Mucosa of rectum (tissue), 2 donors: ENCODE measurements at regions not wholly inside any gene's neighbourhood (a gene's known extent, or its start where the extent isn't known, plus 50 kb on each side); places are given as distances from the start of the nearest gene placed in this dataset.

Experiments
- H3K27ac ChIP-seq, 2 donors: one replicate each; pipeline ENCODE4 v1.7.0; 2013; ENCODE audit warnings: inconsistent platforms in 2 of 2, low read depth in 2 of 2, low read length in 2 of 2
- H3K27me3 ChIP-seq, 2 donors: one replicate each; pipeline ENCODE4 v1.7.0; 2013; ENCODE audit warnings: low read length in 2 of 2; ENCODE audit not compliant: control insufficient read depth in 2 of 2, insufficient read depth in 2 of 2
- H3K36me3 ChIP-seq, 2 donors: one replicate each; pipeline ENCODE4 v1.7.0; 2013; ENCODE audit warnings: low read length in 2 of 2; ENCODE audit not compliant: control insufficient read depth in 2 of 2, insufficient read depth in 2 of 2
- H3K4me1 ChIP-seq, 2 donors: one replicate each; pipeline ENCODE4 v1.7.0; 2013; ENCODE audit warnings: low read length in 2 of 2, mild to moderate bottlenecking in 1 of 2; ENCODE audit not compliant: control insufficient read depth in 2 of 2, insufficient read depth in 2 of 2
- H3K4me3 ChIP-seq, 2 donors: one replicate each; pipeline ENCODE4 v1.7.0; 2013; ENCODE audit warnings: low read length in 2 of 2
- H3K9ac ChIP-seq, 2 donors: one replicate each; pipeline ENCODE4 v1.7.0; 2013; ENCODE audit warnings: low read length in 2 of 2, low read depth in 1 of 2, mild to moderate bottlenecking in 1 of 2
- H3K9me3 ChIP-seq, 2 donors: one replicate each; pipeline ENCODE4 v1.7.0; 2013; ENCODE audit warnings: low read length in 2 of 2; ENCODE audit not compliant: control insufficient read depth in 2 of 2
- donor health status: healthy.
- donor health status: Normal muscosa, but diverticular disease.

GRCh38 chr2:46813020-46813415, 102.6 kb downstream of the MCFD2 start:
- Histone ChIP-seq H3K9me3 (no peaks in the 10 kb centered on the region), H3K27ac (no peak overlapping the region), H3K36me3 (no peaks in the 10 kb centered on the region), H3K4me3 (no peak overlapping the region), H3K4me1 (peaks cover 0 to 8% of the 10 kb centered on the region in 2 donors), H3K9ac (no peak overlapping the region), H3K27me3 (no peaks in the 10 kb centered on the region)
